ENCODE measurements at regions not wholly inside any gene's neighbourhood (a gene's known extent, or its start where the extent isn't known, plus 50 kb on each side); places are given as distances from the start of the nearest gene placed in this dataset.

DNA sequence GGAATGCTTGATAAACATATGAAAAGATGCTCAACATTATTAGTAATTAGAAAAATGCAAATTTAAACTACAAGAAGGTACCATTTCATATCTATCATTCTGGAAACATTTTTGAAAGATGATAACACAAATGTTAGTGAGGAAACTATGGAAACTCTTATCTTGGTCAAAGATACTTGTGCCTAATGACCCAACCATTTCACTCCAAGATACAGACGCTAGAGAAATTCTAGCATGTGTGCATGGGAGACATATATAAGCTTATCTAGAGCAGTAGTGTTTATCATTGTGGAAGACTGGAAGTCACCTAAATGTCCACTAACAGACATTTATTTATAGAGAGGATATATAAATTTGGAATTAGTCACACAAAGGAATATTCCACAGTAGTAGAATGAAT, 143.1 kb upstream of the HMGA2 start:
- TF ChIP-seq, protein P1, sequence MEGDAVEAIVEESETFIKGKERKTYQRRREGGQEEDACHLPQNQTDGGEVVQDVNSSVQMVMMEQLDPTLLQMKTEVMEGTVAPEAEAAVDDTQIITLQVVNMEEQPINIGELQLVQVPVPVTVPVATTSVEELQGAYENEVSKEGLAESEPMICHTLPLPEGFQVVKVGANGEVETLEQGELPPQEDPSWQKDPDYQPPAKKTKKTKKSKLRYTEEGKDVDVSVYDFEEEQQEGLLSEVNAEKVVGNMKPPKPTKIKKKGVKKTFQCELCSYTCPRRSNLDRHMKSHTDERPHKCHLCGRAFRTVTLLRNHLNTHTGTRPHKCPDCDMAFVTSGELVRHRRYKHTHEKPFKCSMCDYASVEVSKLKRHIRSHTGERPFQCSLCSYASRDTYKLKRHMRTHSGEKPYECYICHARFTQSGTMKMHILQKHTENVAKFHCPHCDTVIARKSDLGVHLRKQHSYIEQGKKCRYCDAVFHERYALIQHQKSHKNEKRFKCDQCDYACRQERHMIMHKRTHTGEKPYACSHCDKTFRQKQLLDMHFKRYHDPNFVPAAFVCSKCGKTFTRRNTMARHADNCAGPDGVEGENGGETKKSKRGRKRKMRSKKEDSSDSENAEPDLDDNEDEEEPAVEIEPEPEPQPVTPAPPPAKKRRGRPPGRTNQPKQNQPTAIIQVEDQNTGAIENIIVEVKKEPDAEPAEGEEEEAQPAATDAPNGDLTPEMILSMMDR (IDR thresholded peaks at IDR 0.05) = no peak
- no peak for TF ChIP-seq POLR2AphosphoS5 (IDR thresholded peaks at IDR 0.05)
- TF ChIP-seq EP300 (IDR thresholded peaks at IDR 0.05) = no peak
- no peak for TF ChIP-seq POLR2A (IDR thresholded peaks at IDR 0.05)

Data from sigmoid colon (tissue), 4 donors.